ENCODE measurements at regions not wholly inside any gene's neighbourhood (a gene's known extent, or its start where the extent isn't known, plus 50 kb on each side); places are given as distances from the start of the nearest gene placed in this dataset.

- TF ChIP-seq CTCF (optimal IDR thresholded peaks at IDR 0.05 in 1 of 3, IDR thresholded peaks at IDR 0.05 in 1 of 3, conservative IDR thresholded peaks at IDR 0.05 in 1 of 3; ENCODE audit: extremely low read depth in 1 of 3, insufficient read depth in 2 of 3, low read length in 3 of 3) (no peak), EZH2 (IDR thresholded peaks at IDR 0.05; ENCODE audit: low read length) (no peak)
Measured at GRCh38 chr13:76127922-76128321, 491.8 kb downstream of the LMO7 start.
